Cardiac fibroblast (primary cell): ENCODE measurements at regions not wholly inside any gene's neighbourhood (a gene's known extent, or its start where the extent isn't known, plus 50 kb on each side); places are given as distances from the start of the nearest gene placed in this dataset.

ENCODE experiments used
- DNase-seq, 2 donors: peaks; one replicate each; pipeline versions ENCODE4 v3.0.0 to v3.0.0-alpha.2; 2010; ENCODE audit warnings: low read depth in 2 of 2
- H3K4me3 ChIP-seq, 2 donors: replicated peaks in 1 of 2; 1 replicate in 1 of 2; 2 replicates in 1 of 2; pipeline ENCODE4 v1.5.1; 2011; ENCODE audit warnings: low read depth in 2 of 2, low read length in 2 of 2, mild to moderate bottlenecking in 2 of 2, moderate library complexity in 1 of 2
- CTCF ChIP-seq: IDR thresholded peaks from one replicate; pipeline ENCODE4 v1.5.1; 2011; ENCODE audit warnings: low read depth, mild to moderate bottlenecking, low read length, inconsistent platforms

- H3K4me3 ChIP-seq = no peak overlapping the region
- DNase-seq = no peak
- TF ChIP-seq CTCF = no peak
These were observed 380.4 kb downstream of the POM121L12 start for GRCh38 chr7:53415816-53416215.

- H3K4me3 ChIP-seq = no peak overlapping the region
- TF ChIP-seq CTCF = no peak
- DNase-seq = no peak
These were observed 383.5 kb downstream of the POM121L12 start for GRCh38 chr7:53418834-53419482.

- no peak for TF ChIP-seq CTCF
- no peak overlapping the region for H3K4me3 ChIP-seq
- DNase-seq = no peak
These were observed 385.1 kb downstream of the POM121L12 start for GRCh38 chr7:53420550-53420949.

- no peak for DNase-seq
- no peak overlapping the region for H3K4me3 ChIP-seq
- no peak for TF ChIP-seq CTCF
These were observed 386.9 kb downstream of the POM121L12 start for GRCh38 chr7:53422291-53422690.

GRCh38 chr7:53426145-53426750, 390.8 kb downstream of the POM121L12 start:
- H3K4me3 ChIP-seq = no peak overlapping the region
- DNase-seq = no peak
- TF ChIP-seq CTCF = no peak

- H3K4me3 ChIP-seq = no peak overlapping the region
- no peak for DNase-seq
- TF ChIP-seq CTCF = no peak
These were observed 392.6 kb downstream of the POM121L12 start for GRCh38 chr7:53428045-53428444.
